Activated CD8-positive, alpha-beta T cell treated with anti-CD3 and anti-CD28 coated beads for 36 hours (primary cell): ENCODE measurements at regions not wholly inside any gene's neighbourhood (a gene's known extent, or its start where the extent isn't known, plus 50 kb on each side); places are given as distances from the start of the nearest gene placed in this dataset.

Experiments used
- ATAC-seq: fragments of 200-7000 bp; cut with Tn5 transposase; one replicate; pipeline ENCODE4 v1.10.0; 2021; ENCODE audit warnings: mild to moderate bottlenecking, moderate library complexity
- CTCF ChIA-PET: fragments of 350-600 bp; sonication (Branson Sonifier 250); formaldehyde crosslinking; loops from one replicate; lab custom pipeline; 2021; ENCODE audit warnings: antibody characterized with exemption; lab: Charles Lee
- POLR2A ChIA-PET: fragments of 350-600 bp; sonication (Branson Sonifier 250); formaldehyde crosslinking; loops from one replicate; lab custom pipeline; 2021; ENCODE audit warnings: antibody characterized with exemption; lab: Charles Lee
- DNase-seq: peaks from one replicate; pipeline ENCODE4 v3.0.0-alpha.2; 2020
- H3K27ac Mint-ChIP-seq: one replicate; pipeline ENCODE4 v1.8.0; 2021; ENCODE audit warnings: mild to moderate bottlenecking, mixed read lengths
- H3K27me3 Mint-ChIP-seq: one replicate; pipeline ENCODE4 v1.8.0; 2021; ENCODE audit warnings: mixed read lengths
- H3K36me3 Mint-ChIP-seq: one replicate; pipeline ENCODE4 v1.8.0; 2021; ENCODE audit warnings: low read depth, mixed read lengths
- H3K4me1 Mint-ChIP-seq: one replicate; pipeline ENCODE4 v1.8.0; 2021; ENCODE audit warnings: low read depth, mixed read lengths
- H3K4me3 Mint-ChIP-seq: one replicate; pipeline ENCODE4 v1.8.0; 2021; ENCODE audit warnings: mild to moderate bottlenecking, moderate library complexity, mixed read lengths
- H3K9me3 Mint-ChIP-seq: one replicate; pipeline ENCODE4 v1.8.0; 2021; ENCODE audit warnings: mixed read lengths
- CTCF ChIP-seq: fragments of 200-600 bp; IDR thresholded peaks from one replicate; pipeline ENCODE4 v1.8.0; 2022; ENCODE audit warnings: antibody characterized with exemption, mild to moderate bottlenecking
- intact Hi-C: fragments of 100-400 bp; cut with micrococcal nuclease; formaldehyde crosslinking; loops from one replicate; pipeline ENCODE4 v1.10.0; 2022

DNA sequence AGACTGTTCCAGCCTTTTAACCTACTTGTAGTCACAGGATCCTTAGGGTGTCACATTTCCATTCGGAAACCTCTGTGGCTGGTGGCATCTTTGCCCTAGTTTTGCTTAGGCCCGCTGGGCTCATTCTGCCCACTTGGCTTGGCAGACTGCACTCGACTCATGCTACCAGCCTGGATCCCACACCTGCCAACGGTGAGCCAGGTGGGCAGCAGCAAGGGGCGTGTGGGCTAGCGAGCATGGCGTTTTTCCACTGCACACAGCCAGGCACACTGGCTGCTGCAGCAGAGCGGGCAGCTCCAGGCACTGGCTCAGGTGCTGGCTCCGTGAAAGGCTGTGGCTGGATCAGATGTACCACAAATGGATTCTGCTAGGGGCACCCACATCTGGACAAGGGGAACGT lies 838.2 kb downstream of the SLITRK6 start:
- Mint-ChIP-seq H3K27ac (no peak overlapping the region), H3K36me3 (no peaks in the 10 kb centered on the region), H3K4me1 (no peaks in the 10 kb centered on the region), H3K4me3 (no peak overlapping the region), H3K27me3 (no peaks in the 10 kb centered on the region), H3K9me3 (no peaks in the 10 kb centered on the region)
- DNase-seq (no peak), ATAC-seq (no peak)
- POLR2A ChIA-PET = no interaction called here
- intact Hi-C loops = no loop called here
- TF ChIP-seq CTCF = no peak
- CTCF ChIA-PET = no interaction called here

DNA sequence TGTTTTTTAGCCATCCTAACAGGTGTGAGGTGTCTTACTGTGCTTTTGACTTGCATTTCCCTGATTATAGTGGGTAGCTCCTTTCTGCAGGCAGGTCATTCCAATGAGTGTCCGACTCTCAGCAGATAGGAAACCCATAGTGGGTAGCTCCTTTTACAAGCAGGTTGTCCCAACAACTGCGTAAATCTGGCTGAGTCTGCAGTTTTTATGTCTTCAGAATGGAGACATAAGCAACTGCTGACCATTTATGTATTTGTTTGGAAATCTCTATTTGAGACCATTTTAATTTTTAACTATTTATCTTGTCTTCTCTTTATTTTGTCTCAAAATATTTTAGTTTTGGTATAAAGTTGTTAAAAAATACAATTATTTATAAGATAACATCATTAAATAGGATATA lies 839.4 kb downstream of the SLITRK6 start:
- intact Hi-C loops = no loop called here

DNA sequence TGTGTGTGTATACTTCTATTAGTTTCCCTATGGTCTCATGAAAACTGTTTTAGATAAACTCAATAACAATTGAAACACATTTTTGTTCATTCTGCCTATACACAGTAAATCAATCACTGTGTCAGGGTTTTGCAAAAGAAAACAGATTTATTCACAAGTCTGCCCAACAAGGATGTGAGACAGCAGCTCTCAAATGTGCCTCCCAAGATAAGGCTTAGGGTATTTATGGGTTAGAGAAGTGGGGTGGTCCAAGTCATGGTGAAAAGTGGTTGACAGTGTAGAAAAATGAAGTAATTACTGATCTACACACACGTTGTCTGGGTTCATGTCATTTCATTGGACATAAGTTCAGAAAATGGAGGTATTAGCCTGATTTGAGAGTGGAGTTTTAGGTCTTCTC lies 844.6 kb downstream of the SLITRK6 start:
- DNase-seq = no peak
- H3K27me3 Mint-ChIP-seq = no peaks in the 10 kb centered on the region
- no peaks in the 10 kb centered on the region for H3K36me3 Mint-ChIP-seq
- H3K9me3 Mint-ChIP-seq = no peaks in the 10 kb centered on the region
- no peak for ATAC-seq
- H3K4me3 Mint-ChIP-seq = no peak overlapping the region
- H3K27ac Mint-ChIP-seq = no peak overlapping the region
- intact Hi-C loops = no loop called here
- no peaks in the 10 kb centered on the region for H3K4me1 Mint-ChIP-seq
- CTCF ChIA-PET = no interaction called here
- TF ChIP-seq CTCF = no peak
- POLR2A ChIA-PET = no interaction called here

More for the DNA sequence above, 839.4 kb downstream of the SLITRK6 start:
- no peak overlapping the region for H3K27ac Mint-ChIP-seq
- no peak for DNase-seq
- ChIA-PET CTCF (no interaction called here), POLR2A (no interaction called here)
- no peaks in the 10 kb centered on the region for H3K27me3 Mint-ChIP-seq
- H3K4me3 Mint-ChIP-seq = no peak overlapping the region
- TF ChIP-seq CTCF = no peak
- H3K36me3 Mint-ChIP-seq = no peaks in the 10 kb centered on the region
- no peak for ATAC-seq
- H3K9me3 Mint-ChIP-seq = no peaks in the 10 kb centered on the region
- no peaks in the 10 kb centered on the region for H3K4me1 Mint-ChIP-seq

- no peak overlapping the region for H3K27ac Mint-ChIP-seq
- no peaks in the 10 kb centered on the region for H3K4me1 Mint-ChIP-seq
- H3K9me3 Mint-ChIP-seq = no peaks in the 10 kb centered on the region
- TF ChIP-seq CTCF = no peak
- intact Hi-C loops = no loop called here
- DNase-seq (no peak), ATAC-seq (no peak)
- POLR2A ChIA-PET = interaction anchor here (0.7 kb wide), 1 partner anchor 82 kb away, joined by 4 read pairs; no protein-coding TSS in a partner anchor
- H3K27me3 Mint-ChIP-seq = no peaks in the 10 kb centered on the region
- H3K36me3 Mint-ChIP-seq = no peaks in the 10 kb centered on the region
- CTCF ChIA-PET = no interaction called here
- no peak overlapping the region for H3K4me3 Mint-ChIP-seq
Measured at GRCh38 chr13:84951128-84951527, 848.1 kb downstream of the SLITRK6 start.

- TF ChIP-seq CTCF = no peak
- no peaks in the 10 kb centered on the region for H3K36me3 Mint-ChIP-seq
- intact Hi-C loops = no loop called here
- no peaks in the 10 kb centered on the region for H3K4me1 Mint-ChIP-seq
- CTCF ChIA-PET = interaction anchor here (0.9 kb wide), 1 partner anchor 50 kb away, joined by 3 read pairs; no protein-coding TSS in a partner anchor
- H3K9me3 Mint-ChIP-seq = no peaks in the 10 kb centered on the region
- no peak for DNase-seq
- no peaks in the 10 kb centered on the region for H3K27me3 Mint-ChIP-seq
- H3K27ac Mint-ChIP-seq = no peak overlapping the region
- no peak overlapping the region for H3K4me3 Mint-ChIP-seq
- no peak for ATAC-seq
- POLR2A ChIA-PET = no interaction called here
Measured at GRCh38 chr13:84946192-84946591, 853.0 kb downstream of the SLITRK6 start.
